OCI-LY1 (cell line): ENCODE measurements at regions not wholly inside any gene's neighbourhood (a gene's known extent, or its start where the extent isn't known, plus 50 kb on each side); places are given as distances from the start of the nearest gene placed in this dataset.

ENCODE experiments used
- EZH2 ChIP-seq: fragments of 200-600 bp; sonication (generic), shearing (Covaris generic); IDR thresholded peaks from 2 replicates; pipeline ENCODE4 v1.8.0; 2017; ENCODE audit warnings: borderline replicate concordance, mixed run types, mild to moderate bottlenecking, antibody characterized with exemption, low read length, moderate library complexity, mixed read lengths
- TF ChIP-seq, protein P1 (sequence below): fragments of 200-600 bp; sonication (generic), shearing (Covaris generic); IDR thresholded peaks from 2 replicates; pipeline ENCODE4 v1.5.1; 2017; ENCODE audit warnings: mild to moderate bottlenecking, antibody characterized with exemption, low read length, moderate library complexity, mixed read lengths

DNA sequence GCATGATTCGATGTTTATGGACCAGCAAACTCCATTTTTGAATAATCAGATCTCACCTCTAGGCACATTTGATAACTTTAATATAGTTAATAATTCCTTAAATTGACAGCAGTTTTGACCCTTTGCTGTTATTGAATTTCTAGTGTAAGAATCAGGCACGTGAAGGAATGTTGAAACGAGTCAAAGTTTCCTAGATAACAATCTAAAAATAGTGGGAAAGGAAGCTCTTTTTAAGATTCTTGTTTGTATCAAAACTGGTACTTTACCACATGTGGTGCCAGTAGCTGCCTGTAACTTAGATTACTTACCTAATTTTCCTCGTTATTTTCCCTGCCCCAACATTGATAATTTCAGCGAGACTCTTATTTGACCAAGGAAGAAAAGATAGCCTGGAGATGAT is 757.8 kb upstream of the KCND2 start:
- TF ChIP-seq, protein P1, sequence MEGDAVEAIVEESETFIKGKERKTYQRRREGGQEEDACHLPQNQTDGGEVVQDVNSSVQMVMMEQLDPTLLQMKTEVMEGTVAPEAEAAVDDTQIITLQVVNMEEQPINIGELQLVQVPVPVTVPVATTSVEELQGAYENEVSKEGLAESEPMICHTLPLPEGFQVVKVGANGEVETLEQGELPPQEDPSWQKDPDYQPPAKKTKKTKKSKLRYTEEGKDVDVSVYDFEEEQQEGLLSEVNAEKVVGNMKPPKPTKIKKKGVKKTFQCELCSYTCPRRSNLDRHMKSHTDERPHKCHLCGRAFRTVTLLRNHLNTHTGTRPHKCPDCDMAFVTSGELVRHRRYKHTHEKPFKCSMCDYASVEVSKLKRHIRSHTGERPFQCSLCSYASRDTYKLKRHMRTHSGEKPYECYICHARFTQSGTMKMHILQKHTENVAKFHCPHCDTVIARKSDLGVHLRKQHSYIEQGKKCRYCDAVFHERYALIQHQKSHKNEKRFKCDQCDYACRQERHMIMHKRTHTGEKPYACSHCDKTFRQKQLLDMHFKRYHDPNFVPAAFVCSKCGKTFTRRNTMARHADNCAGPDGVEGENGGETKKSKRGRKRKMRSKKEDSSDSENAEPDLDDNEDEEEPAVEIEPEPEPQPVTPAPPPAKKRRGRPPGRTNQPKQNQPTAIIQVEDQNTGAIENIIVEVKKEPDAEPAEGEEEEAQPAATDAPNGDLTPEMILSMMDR, result no peak
- no peak for TF ChIP-seq EZH2
